Panc1 (cell line): ENCODE measurements at regions not wholly inside any gene's neighbourhood (a gene's known extent, or its start where the extent isn't known, plus 50 kb on each side); places are given as distances from the start of the nearest gene placed in this dataset.

ENCODE experiments used
- ATAC-seq: fragments of 200-7000 bp; cut with Tn5 transposase; 2 replicates; pipeline ENCODE4 v1.9.1; 2020; ENCODE audit warnings: mild to moderate bottlenecking, moderate library complexity
- BruUV-seq: library from RNA; stranded (reverse); fragments of 400-500 nt; replicated peaks from 2 replicates; lab custom pipeline; 2021; lab: Mats Ljungman, UMichigan
- CTCF ChIA-PET: fragments of 300-600 bp; sonication (Branson Sonifier 250); formaldehyde crosslinking; loops from one replicate; lab custom pipeline; 2022; ENCODE audit warnings: antibody characterized with exemption; lab: Charles Lee
- POLR2A ChIA-PET: fragments of 300-600 bp; sonication (Branson Sonifier 250); formaldehyde crosslinking; loops from one replicate; lab custom pipeline; 2022; ENCODE audit warnings: antibody characterized with exemption; lab: Charles Lee
- DNase-seq: peaks from one replicate; pipeline ENCODE4 v3.0.0-alpha.2; 2010; ENCODE audit warnings: low read depth, low spot score
- H3K27ac ChIP-seq: 2 replicates; pipeline ENCODE4 v1.5.1; 2011; ENCODE audit warnings: mild to moderate bottlenecking, low read length, inconsistent platforms
- H3K27me3 ChIP-seq: fragments of 200-500 bp; sonication (Bioruptor generic); 2 replicates; pipeline ENCODE4 v1.6.0; 2014; ENCODE audit warnings: low read length, inconsistent platforms; ENCODE audit not compliant: control insufficient read depth, insufficient read depth
- H3K36me3 ChIP-seq: fragments of 200-500 bp; sonication (Bioruptor generic); 2 replicates; pipeline ENCODE4 v1.5.1; 2014; ENCODE audit warnings: inconsistent platforms, mild to moderate bottlenecking, low read length, moderate library complexity; ENCODE audit not compliant: control insufficient read depth, insufficient read depth
- H3K4me1 ChIP-seq: 2 replicates; pipeline ENCODE4 v1.5.1; 2011; ENCODE audit warnings: inconsistent platforms, mild to moderate bottlenecking, low read length, moderate library complexity; ENCODE audit not compliant: control insufficient read depth, insufficient read depth
- H3K4me3 ChIP-seq, 2 experiments: 2 replicates each; pipeline ENCODE4 v1.5.1; 2011 to 2012; ENCODE audit warnings: low read depth in 2 of 2, low read length in 2 of 2, mild to moderate bottlenecking in 2 of 2, inconsistent platforms in 1 of 2, moderate library complexity in 1 of 2
- H3K9me3 ChIP-seq: fragments of 200-500 bp; sonication (Bioruptor generic); 2 replicates; pipeline ENCODE4 v1.5.1; 2014; ENCODE audit warnings: low read depth, mild to moderate bottlenecking, inconsistent platforms, low read length, moderate library complexity; ENCODE audit not compliant: control insufficient read depth, insufficient read depth
- CTCF ChIP-seq: fragments of 450-650 bp; IDR thresholded peaks from 2 replicates; pipeline ENCODE4 v1.5.1; 2017; ENCODE audit warnings: mild to moderate bottlenecking
- POLR2AphosphoS5 ChIP-seq: IDR thresholded peaks from 2 replicates; pipeline ENCODE4 v1.6.1; 2012; ENCODE audit warnings: mild to moderate bottlenecking, low read depth, low read length, moderate library complexity
- SIN3A ChIP-seq: IDR thresholded peaks from 2 replicates; pipeline ENCODE4 v1.6.1; 2012; ENCODE audit warnings: low read depth, mild to moderate bottlenecking, low read length, moderate library complexity, borderline replicate concordance; ENCODE audit not compliant: insufficient read depth
- TCF7L2 ChIP-seq: IDR thresholded peaks from 2 replicates; pipeline ENCODE4 v1.6.1; 2011; ENCODE audit warnings: mild to moderate bottlenecking, low read depth, low read length, inconsistent platforms
- in situ Hi-C: cut with HindIII; loops from 2 replicates; pipeline ENCODE4 v1.10.0; 2016; ENCODE audit warnings: low sequenced_read_pairs, low pct_unique_long_range_greater_than_20kb
- intact Hi-C: fragments of 100-400 bp; cut with micrococcal nuclease; formaldehyde crosslinking; loops from one replicate; pipeline ENCODE4 v1.10.0; 2022; ENCODE audit not compliant: unreplicated experiment
- TF ChIP-seq, protein P1 (sequence below), 2 experiments: IDR thresholded peaks; 2 replicates each; pipeline ENCODE4 v1.6.1; 2011 to 2012; ENCODE audit warnings: low read depth in 2 of 2, control low read depth in 1 of 2, low read length in 1 of 2, mild to moderate bottlenecking in 1 of 2, moderate library complexity in 1 of 2; ENCODE audit not compliant: insufficient read depth in 1 of 2

DNA sequence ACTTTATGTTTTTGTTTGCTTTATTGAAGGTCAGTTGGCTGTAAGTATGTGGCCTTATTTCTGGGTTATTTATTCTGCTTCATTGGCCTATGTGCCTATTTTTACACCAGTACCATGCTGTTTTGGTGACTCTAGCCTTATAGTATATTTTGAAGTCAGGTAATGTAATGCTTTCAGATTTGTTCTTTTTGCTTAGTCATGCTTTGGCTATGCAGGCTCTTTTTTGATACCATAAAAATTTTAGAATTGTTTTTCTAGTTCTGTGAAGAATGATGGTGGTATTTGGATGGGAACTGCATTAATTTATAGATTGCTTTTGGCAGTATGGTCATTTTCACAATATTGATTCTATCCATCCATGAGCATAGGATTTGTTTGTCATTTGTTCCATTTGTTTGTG, 63.5 kb upstream of the TTC14 start:
- POLR2A ChIA-PET: no interaction called here
- intact Hi-C loops: no loop called here
- Histone ChIP-seq H3K4me1 (no peaks in the 10 kb centered on the region), H3K27me3 (no peaks in the 10 kb centered on the region), H3K27ac (no peak overlapping the region), H3K9me3 (no peaks in the 10 kb centered on the region), H3K36me3 (no peaks in the 10 kb centered on the region), H3K4me3 (no peak overlapping the region)
- in situ Hi-C loops: no loop called here
- BruUV-seq: no TSS peak
- ATAC-seq: no peak
- CTCF ChIA-PET: no interaction called here
- TF ChIP-seq POLR2AphosphoS5: no peak
- TF ChIP-seq TCF7L2: no peak
- TF ChIP-seq CTCF: no peak
- no peak for TF ChIP-seq SIN3A
- TF ChIP-seq, protein P1, sequence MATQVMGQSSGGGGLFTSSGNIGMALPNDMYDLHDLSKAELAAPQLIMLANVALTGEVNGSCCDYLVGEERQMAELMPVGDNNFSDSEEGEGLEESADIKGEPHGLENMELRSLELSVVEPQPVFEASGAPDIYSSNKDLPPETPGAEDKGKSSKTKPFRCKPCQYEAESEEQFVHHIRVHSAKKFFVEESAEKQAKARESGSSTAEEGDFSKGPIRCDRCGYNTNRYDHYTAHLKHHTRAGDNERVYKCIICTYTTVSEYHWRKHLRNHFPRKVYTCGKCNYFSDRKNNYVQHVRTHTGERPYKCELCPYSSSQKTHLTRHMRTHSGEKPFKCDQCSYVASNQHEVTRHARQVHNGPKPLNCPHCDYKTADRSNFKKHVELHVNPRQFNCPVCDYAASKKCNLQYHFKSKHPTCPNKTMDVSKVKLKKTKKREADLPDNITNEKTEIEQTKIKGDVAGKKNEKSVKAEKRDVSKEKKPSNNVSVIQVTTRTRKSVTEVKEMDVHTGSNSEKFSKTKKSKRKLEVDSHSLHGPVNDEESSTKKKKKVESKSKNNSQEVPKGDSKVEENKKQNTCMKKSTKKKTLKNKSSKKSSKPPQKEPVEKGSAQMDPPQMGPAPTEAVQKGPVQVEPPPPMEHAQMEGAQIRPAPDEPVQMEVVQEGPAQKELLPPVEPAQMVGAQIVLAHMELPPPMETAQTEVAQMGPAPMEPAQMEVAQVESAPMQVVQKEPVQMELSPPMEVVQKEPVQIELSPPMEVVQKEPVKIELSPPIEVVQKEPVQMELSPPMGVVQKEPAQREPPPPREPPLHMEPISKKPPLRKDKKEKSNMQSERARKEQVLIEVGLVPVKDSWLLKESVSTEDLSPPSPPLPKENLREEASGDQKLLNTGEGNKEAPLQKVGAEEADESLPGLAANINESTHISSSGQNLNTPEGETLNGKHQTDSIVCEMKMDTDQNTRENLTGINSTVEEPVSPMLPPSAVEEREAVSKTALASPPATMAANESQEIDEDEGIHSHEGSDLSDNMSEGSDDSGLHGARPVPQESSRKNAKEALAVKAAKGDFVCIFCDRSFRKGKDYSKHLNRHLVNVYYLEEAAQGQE (IDR thresholded peaks at IDR 0.05; ENCODE audit: insufficient read depth in 1 of 2, low read depth in 2 of 2, low read length in 1 of 2): no peak
- DNase-seq: no peak

DNA sequence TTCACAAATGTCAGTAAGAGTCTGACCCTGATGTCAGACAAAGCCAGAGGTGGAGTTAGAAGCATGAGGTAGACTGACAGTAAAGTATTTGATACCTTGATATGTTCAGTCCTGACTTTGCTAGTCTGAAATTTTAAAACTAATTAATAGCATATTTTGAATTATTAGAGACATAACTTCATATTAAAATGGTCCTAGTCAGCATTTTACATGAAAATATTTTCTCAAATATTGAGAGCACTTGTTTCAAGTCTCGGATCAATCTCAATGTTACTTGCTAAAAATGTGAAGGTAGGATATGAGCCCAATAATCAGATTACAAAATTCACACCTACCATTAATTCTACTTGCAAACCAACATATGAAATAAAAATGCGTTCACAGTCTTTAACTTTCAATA, 58.1 kb upstream of the TTC14 start:
- POLR2A ChIA-PET: no interaction called here
- intact Hi-C loops: no loop called here
- no peaks in the 10 kb centered on the region for H3K9me3 ChIP-seq
- no TSS peak for BruUV-seq
- H3K27ac ChIP-seq: no peak overlapping the region
- no peak overlapping the region for H3K4me3 ChIP-seq
- DNase-seq: no peak
- in situ Hi-C loops: no loop called here
- H3K4me1 ChIP-seq: no peaks in the 10 kb centered on the region
- H3K36me3 ChIP-seq: no peaks in the 10 kb centered on the region
- no peak for ATAC-seq
- H3K27me3 ChIP-seq: no peaks in the 10 kb centered on the region
- CTCF ChIA-PET: no interaction called here
- TF ChIP-seq CTCF (no peak), POLR2AphosphoS5 (no peak), SIN3A (no peak), TCF7L2 (no peak)
- TF ChIP-seq, protein P1 (IDR thresholded peaks at IDR 0.05; ENCODE audit: insufficient read depth in 1 of 2, low read depth in 2 of 2, low read length in 1 of 2): no peak
